KOPT-K1 (cell line): ENCODE measurements at regions not wholly inside any gene's neighbourhood (a gene's known extent, or its start where the extent isn't known, plus 50 kb on each side); places are given as distances from the start of the nearest gene placed in this dataset.

ENCODE experiments used
- H3K27ac ChIP-seq: fragments of 200-600 bp; sonication (generic); 2 replicates; pipeline ENCODE4 v1.5.1; 2016; ENCODE audit warnings: antibody characterized with exemption, mild to moderate bottlenecking, low read depth, low read length; ENCODE audit not compliant: poor library complexity, severe bottlenecking
- H3K36me3 ChIP-seq: fragments of 200-600 bp; sonication (generic); 2 replicates; pipeline ENCODE4 v1.5.1; 2017; ENCODE audit warnings: antibody characterized with exemption, mild to moderate bottlenecking, low read length, moderate library complexity; ENCODE audit not compliant: insufficient read depth
- H3K9me3 ChIP-seq: fragments of 200-600 bp; sonication (generic); 2 replicates; pipeline ENCODE4 v1.5.1; 2017; ENCODE audit warnings: antibody characterized with exemption, low read length, mild to moderate bottlenecking; ENCODE audit not compliant: insufficient read depth, poor library complexity, severe bottlenecking

GRCh38 chr10:57799625-57800024 lies 468.1 kb downstream of the IPMK start:
- Histone ChIP-seq H3K9me3 (no peaks in the 10 kb centered on the region), H3K27ac (no peak overlapping the region), H3K36me3 (no peaks in the 10 kb centered on the region)

GRCh38 chr10:57798830-57799229 lies 468.9 kb downstream of the IPMK start:
- Histone ChIP-seq H3K9me3 (no peaks in the 10 kb centered on the region), H3K27ac (no peak overlapping the region), H3K36me3 (no peaks in the 10 kb centered on the region)

- H3K9me3 ChIP-seq, result no peaks in the 10 kb centered on the region
Observed at GRCh38 chr10:57791546-57791945, 476.1 kb downstream of the IPMK start.

GRCh38 chr10:57790703-57791102 lies 477.0 kb downstream of the IPMK start:
- no peak overlapping the region for H3K27ac ChIP-seq
- no peaks in the 10 kb centered on the region for H3K36me3 ChIP-seq
- H3K9me3 ChIP-seq, result no peaks in the 10 kb centered on the region

More at GRCh38 chr10:57791546-57791945, 476.1 kb downstream of the IPMK start:
- Histone ChIP-seq H3K27ac (no peak overlapping the region), H3K36me3 (no peaks in the 10 kb centered on the region)

GRCh38 chr10:57788117-57788516 lies 479.6 kb downstream of the IPMK start:
- H3K27ac ChIP-seq, result no peak overlapping the region
- H3K36me3 ChIP-seq, result no peaks in the 10 kb centered on the region
- H3K9me3 ChIP-seq, result no peaks in the 10 kb centered on the region

GRCh38 chr10:57786850-57787750 lies 480.6 kb downstream of the IPMK start:
- no peak overlapping the region for H3K27ac ChIP-seq
- H3K9me3 ChIP-seq, result no peaks in the 10 kb centered on the region
- H3K36me3 ChIP-seq, result no peaks in the 10 kb centered on the region

GRCh38 chr10:57786331-57786730 lies 481.4 kb downstream of the IPMK start:
- Histone ChIP-seq H3K9me3 (no peaks in the 10 kb centered on the region), H3K27ac (no peak overlapping the region), H3K36me3 (no peaks in the 10 kb centered on the region)

- Histone ChIP-seq H3K27ac (no peak overlapping the region), H3K36me3 (no peaks in the 10 kb centered on the region), H3K9me3 (no peaks in the 10 kb centered on the region)
Observed at GRCh38 chr10:57785546-57785945, 482.1 kb downstream of the IPMK start.

GRCh38 chr10:57785068-57785467 lies 482.6 kb downstream of the IPMK start:
- Histone ChIP-seq H3K27ac (no peak overlapping the region), H3K9me3 (no peaks in the 10 kb centered on the region), H3K36me3 (no peaks in the 10 kb centered on the region)

GRCh38 chr10:57776688-57777432 lies 490.8 kb downstream of the IPMK start:
- H3K9me3 ChIP-seq, result peaks cover 6% of the 10 kb centered on the region
- H3K36me3 ChIP-seq, result no peaks in the 10 kb centered on the region
- no peak overlapping the region for H3K27ac ChIP-seq

GRCh38 chr10:57775250-57775649 lies 492.4 kb downstream of the IPMK start:
- Histone ChIP-seq H3K9me3 (peaks cover 6% of the 10 kb centered on the region), H3K27ac (no peak overlapping the region), H3K36me3 (no peaks in the 10 kb centered on the region)

- Histone ChIP-seq H3K9me3 (no peaks in the 10 kb centered on the region), H3K27ac (no peak overlapping the region), H3K36me3 (no peaks in the 10 kb centered on the region)
Observed at GRCh38 chr10:57769298-57769697, 498.4 kb downstream of the IPMK start.

- Histone ChIP-seq H3K27ac (no peak overlapping the region), H3K9me3 (no peaks in the 10 kb centered on the region), H3K36me3 (no peaks in the 10 kb centered on the region)
Observed at GRCh38 chr10:57759777-57760176, 507.9 kb downstream of the IPMK start.

- Histone ChIP-seq H3K27ac (no peak overlapping the region), H3K9me3 (no peaks in the 10 kb centered on the region), H3K36me3 (no peaks in the 10 kb centered on the region)
Observed at GRCh38 chr10:57754803-57755202, 512.9 kb downstream of the IPMK start.

GRCh38 chr10:57743711-57744110 lies 524.0 kb downstream of the IPMK start:
- H3K9me3 ChIP-seq, result no peaks in the 10 kb centered on the region
- no peaks in the 10 kb centered on the region for H3K36me3 ChIP-seq
- no peak overlapping the region for H3K27ac ChIP-seq
